Transverse colon (tissue), 4 donors: ENCODE measurements at regions not wholly inside any gene's neighbourhood (a gene's known extent, or its start where the extent isn't known, plus 50 kb on each side); places are given as distances from the start of the nearest gene placed in this dataset.

Experiments
- DNase-seq: peaks from one replicate; pipeline ENCODE4 v3.0.0-alpha.2; 2019
- H3K27ac ChIP-seq, 4 donors: fragments of 200-600 bp; sonication (generic); 2 replicates each; pipeline ENCODE4 v1.5.1; 2016 to 2018; ENCODE audit warnings: inconsistent platforms in 4 of 4
- H3K27me3 ChIP-seq: fragments of 200-600 bp; sonication (generic); 2 replicates; pipeline ENCODE4 v1.5.1; 2017; ENCODE audit warnings: inconsistent platforms
- H3K36me3 ChIP-seq, 4 donors: fragments of 200-600 bp; sonication (generic); 2 replicates each; pipeline ENCODE4 v1.5.1; 2017 to 2019; ENCODE audit warnings: inconsistent platforms in 4 of 4
- H3K4me1 ChIP-seq, 4 donors: fragments of 200-600 bp; sonication (generic); 2 replicates each; pipeline ENCODE4 v1.5.1; 2017 to 2020; ENCODE audit warnings: inconsistent platforms in 4 of 4
- H3K4me3 ChIP-seq, 4 donors: fragments of 200-600 bp; sonication (generic); 1 replicate in 1 of 4; 2 replicates in 3 of 4; pipeline versions ENCODE4 v1.5.1 to v1.6.1; 2017 to 2019; ENCODE audit warnings: inconsistent platforms in 4 of 4
- H3K9me3 ChIP-seq, 2 donors: fragments of 200-600 bp; sonication (generic); 2 replicates each; pipeline ENCODE4 v1.5.1; 2017 to 2019; ENCODE audit warnings: inconsistent platforms in 2 of 2
- CTCF ChIP-seq, 5 experiments: fragments of 200-600 bp in 3 of 5; fragments of 450-650 bp in 2 of 5; sonication (generic) in 3 of 5; IDR thresholded peaks; 1 replicate in 2 of 5; 2 replicates in 3 of 5; pipeline ENCODE4 v1.5.1; 2016 to 2017; ENCODE audit warnings: antibody characterized with exemption in 5 of 5, inconsistent platforms in 3 of 5, mild to moderate bottlenecking in 2 of 5, moderate library complexity in 1 of 5
- EP300 ChIP-seq: sonication (generic); formaldehyde crosslinking; IDR thresholded peaks from one replicate; pipeline ENCODE4 v1.6.1; 2017; ENCODE audit warnings: antibody characterized with exemption, low read depth
- POLR2A ChIP-seq: fragments of 450-650 bp; IDR thresholded peaks from one replicate; pipeline ENCODE4 v1.6.1; 2016; ENCODE audit warnings: antibody characterized with exemption, mild to moderate bottlenecking, moderate library complexity
- POLR2AphosphoS5 ChIP-seq, 3 donors: sonication (generic); formaldehyde crosslinking; IDR thresholded peaks; one replicate each; pipeline ENCODE4 v1.6.1; 2016; ENCODE audit warnings: antibody characterized with exemption in 3 of 3
- WGBS, 2 donors: methylation state at CpG; one replicate each; pipeline ENCODE4 v1.1.5; 2018; ENCODE audit warnings: low coverage in 1 of 2; 5-methylcytosine and 5-hydroxymethylcytosine counted together
- in situ Hi-C, 4 donors: fragments of 200-750 bp; cut with MboI; loops; one replicate each; pipeline versions ENCODE4 v1.15.0 to v1.15.1; 2017; ENCODE audit warnings: low sequenced_read_pairs in 3 of 4, low pct_ligation_motif_present in 1 of 4, low pct_unique_long_range_greater_than_20kb in 1 of 4
- intact Hi-C: fragments of 100-400 bp; cut with DNase I; formaldehyde crosslinking; loops from one replicate; pipeline ENCODE4 v1.15.1; 2023; ENCODE audit warnings: low total_unique reads

GRCh38 chr7:135857519-135858274 is 109.1 kb upstream of the FAM180A start:
- no peak for TF ChIP-seq CTCF (IDR thresholded peaks at IDR 0.05)
- TF ChIP-seq POLR2A, result no peak
- TF ChIP-seq EP300, result no peak
- in situ Hi-C loops (no loop called here), intact Hi-C loops (no loop called here)
- Histone ChIP-seq H3K36me3 (no peaks in the 10 kb centered on the region), H3K9me3 (no peaks in the 10 kb centered on the region), H3K4me3 (no peak overlapping the region), H3K27ac (no peak overlapping the region), H3K4me1 (peaks cover 0 to 3% (median 0%) of the 10 kb centered on the region in 4 donors), H3K27me3 (no peaks in the 10 kb centered on the region)
- WGBS, 2 donors, result 94% methylated on average over 3 of the region's 3 CpGs; no CpG with 5 or more reads in 1 of the 2 donors
- DNase-seq, result no peak

- Histone ChIP-seq H3K27me3 (no peaks in the 10 kb centered on the region), H3K4me1 (peaks cover 0 to 3% (median 0%) of the 10 kb centered on the region in 4 donors), H3K9me3 (no peaks in the 10 kb centered on the region), H3K27ac (no peak overlapping the region), H3K36me3 (no peaks in the 10 kb centered on the region), H3K4me3 (no peak overlapping the region)
- 60 to 75% methylated on average over 6 of the region's 6 CpGs for WGBS, 2 donors
- DNase-seq, result no peak
- intact Hi-C loops, result no loop called here
- TF ChIP-seq POLR2A (no peak), POLR2AphosphoS5 (IDR thresholded peaks at IDR 0.05) (no peak), EP300 (no peak), CTCF (IDR thresholded peaks at IDR 0.05) (no peak)
- in situ Hi-C loops, result no loop called here
Observed at GRCh38 chr7:135856356-135857144, 107.9 kb upstream of the FAM180A start.

GRCh38 chr7:135855846-135856245 is 107.2 kb upstream of the FAM180A start:
- Histone ChIP-seq H3K4me1 (peaks cover 0 to 3% (median 0%) of the 10 kb centered on the region in 4 donors), H3K27ac (no peak overlapping the region), H3K36me3 (no peaks in the 10 kb centered on the region), H3K27me3 (no peaks in the 10 kb centered on the region), H3K4me3 (no peak overlapping the region), H3K9me3 (no peaks in the 10 kb centered on the region)
- in situ Hi-C loops, result no loop called here
- WGBS, 2 donors, result 23 to 61% methylated on average over 2 to 3 of the region's 3 CpGs
- intact Hi-C loops, result no loop called here
- TF ChIP-seq EP300 (no peak), CTCF (IDR thresholded peaks at IDR 0.05) (no peak), POLR2AphosphoS5 (IDR thresholded peaks at IDR 0.05) (no peak), POLR2A (no peak)
- DNase-seq, result no peak

- Histone ChIP-seq H3K27me3 (no peaks in the 10 kb centered on the region), H3K9me3 (no peaks in the 10 kb centered on the region), H3K4me3 (no peak overlapping the region), H3K27ac (no peak overlapping the region), H3K4me1 (peaks cover 0 to 3% (median 0%) of the 10 kb centered on the region in 4 donors), H3K36me3 (no peaks in the 10 kb centered on the region)
- in situ Hi-C loops (no loop called here), intact Hi-C loops (no loop called here)
- WGBS, 2 donors, result 0 to 50% methylated on average over 1 to 2 of the region's 2 CpGs
- TF ChIP-seq POLR2AphosphoS5 (IDR thresholded peaks at IDR 0.05), result no peak
- TF ChIP-seq CTCF (IDR thresholded peaks at IDR 0.05), result no peak
- TF ChIP-seq POLR2A, result no peak
- DNase-seq, result no peak
Observed at GRCh38 chr7:135853499-135853898, 104.9 kb upstream of the FAM180A start.
